WI38 (cell line): ENCODE measurements at regions not wholly inside any gene's neighbourhood (a gene's known extent, or its start where the extent isn't known, plus 50 kb on each side); places are given as distances from the start of the nearest gene placed in this dataset.
"Not testable (repeated sequence)": the region's sequence is repeated elsewhere in the genome, so short reads cannot be mapped to it uniquely, and the experiment has no call there.

Experiments
- H3K4me3 ChIP-seq: 2 replicates; pipeline ENCODE4 v1.5.1; 2011; ENCODE audit warnings: low read depth, mild to moderate bottlenecking, control low read depth, low read length
- TF ChIP-seq, protein P1 (sequence below): IDR thresholded peaks from 2 replicates; pipeline ENCODE4 v1.5.1; 2012; ENCODE audit warnings: low read depth, mild to moderate bottlenecking, control low read depth, low read length

DNA sequence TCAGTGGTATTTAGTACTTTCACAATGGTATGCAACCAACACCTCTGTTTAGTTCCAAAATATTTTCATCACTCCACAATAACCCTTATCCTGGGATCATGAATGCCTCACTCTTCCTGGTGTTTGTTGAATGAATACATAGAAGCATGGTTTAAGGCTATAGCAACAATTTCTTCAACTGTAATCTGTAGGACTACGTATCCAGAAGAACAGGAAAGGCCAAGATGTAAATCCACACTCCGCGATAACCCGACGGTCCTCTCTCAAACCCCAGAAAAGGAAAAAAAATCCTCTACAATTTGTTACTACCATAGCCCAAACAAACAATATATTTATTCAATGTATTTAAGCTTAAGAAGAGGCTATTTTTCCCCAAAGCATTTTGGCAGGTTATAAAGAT, 141.4 kb upstream of the SALL4 start:
- TF ChIP-seq, protein P1, sequence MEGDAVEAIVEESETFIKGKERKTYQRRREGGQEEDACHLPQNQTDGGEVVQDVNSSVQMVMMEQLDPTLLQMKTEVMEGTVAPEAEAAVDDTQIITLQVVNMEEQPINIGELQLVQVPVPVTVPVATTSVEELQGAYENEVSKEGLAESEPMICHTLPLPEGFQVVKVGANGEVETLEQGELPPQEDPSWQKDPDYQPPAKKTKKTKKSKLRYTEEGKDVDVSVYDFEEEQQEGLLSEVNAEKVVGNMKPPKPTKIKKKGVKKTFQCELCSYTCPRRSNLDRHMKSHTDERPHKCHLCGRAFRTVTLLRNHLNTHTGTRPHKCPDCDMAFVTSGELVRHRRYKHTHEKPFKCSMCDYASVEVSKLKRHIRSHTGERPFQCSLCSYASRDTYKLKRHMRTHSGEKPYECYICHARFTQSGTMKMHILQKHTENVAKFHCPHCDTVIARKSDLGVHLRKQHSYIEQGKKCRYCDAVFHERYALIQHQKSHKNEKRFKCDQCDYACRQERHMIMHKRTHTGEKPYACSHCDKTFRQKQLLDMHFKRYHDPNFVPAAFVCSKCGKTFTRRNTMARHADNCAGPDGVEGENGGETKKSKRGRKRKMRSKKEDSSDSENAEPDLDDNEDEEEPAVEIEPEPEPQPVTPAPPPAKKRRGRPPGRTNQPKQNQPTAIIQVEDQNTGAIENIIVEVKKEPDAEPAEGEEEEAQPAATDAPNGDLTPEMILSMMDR, result no peak
- no peak overlapping the region for H3K4me3 ChIP-seq

DNA sequence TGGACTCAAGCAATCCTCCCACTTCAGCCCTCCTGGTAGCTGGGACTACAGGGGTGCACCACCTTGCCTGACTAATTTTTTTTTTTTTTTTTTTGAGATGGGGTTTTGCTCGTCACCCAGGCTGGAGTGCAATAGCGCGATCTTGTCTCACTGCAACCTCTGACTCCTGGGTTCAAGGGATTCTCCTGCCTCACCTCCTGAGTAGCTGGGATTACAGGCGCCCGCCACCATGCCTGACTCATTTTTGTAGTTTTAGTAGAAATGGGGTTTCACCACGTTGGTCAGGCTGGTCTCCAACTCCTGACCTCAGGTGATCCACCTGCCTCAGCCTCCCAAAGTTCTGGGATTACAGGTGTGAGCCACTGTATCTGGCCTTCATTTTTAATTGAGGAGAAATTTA, 141.0 kb upstream of the SALL4 start:
- not testable (repeated sequence) for H3K4me3 ChIP-seq

DNA sequence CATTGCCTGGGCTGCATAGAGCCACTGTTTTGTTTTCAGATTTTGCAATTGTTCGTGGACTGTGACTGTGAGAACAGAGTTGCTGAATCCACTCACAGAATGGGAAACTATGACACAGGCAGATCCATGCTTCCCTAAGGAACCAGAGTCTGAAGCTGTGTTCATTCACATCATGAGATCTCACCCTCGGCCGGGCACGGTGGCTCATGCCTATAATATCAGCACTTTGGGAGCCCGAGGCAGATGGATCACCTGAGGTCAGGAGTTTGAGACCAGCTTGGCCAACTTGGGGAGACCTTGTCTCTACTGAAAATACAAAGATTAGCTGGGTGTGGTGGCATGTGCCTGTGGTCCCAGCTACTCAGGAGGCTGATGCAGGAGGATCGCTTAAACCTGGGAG, 139.2 kb upstream of the SALL4 start:
- TF ChIP-seq, protein P1, result no peak
- H3K4me3 ChIP-seq, result no peak overlapping the region

DNA sequence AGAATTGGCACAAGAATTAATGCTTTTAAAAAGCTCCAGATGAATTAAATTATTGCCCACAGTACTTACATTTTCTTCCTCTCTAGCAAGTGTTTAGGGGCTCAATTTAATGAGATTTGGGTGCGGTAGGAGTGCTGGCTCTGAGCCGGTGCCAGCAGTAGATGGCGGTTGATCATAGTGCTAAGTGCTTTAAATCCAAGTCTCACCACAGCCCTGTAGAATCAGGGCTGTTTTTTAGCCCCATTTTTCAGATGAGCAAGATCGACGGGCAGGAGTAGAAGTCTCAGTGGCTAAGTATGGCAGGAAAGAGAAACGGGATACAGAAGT, 136.9 kb upstream of the SALL4 start:
- TF ChIP-seq, protein P1, result no peak
- no peak overlapping the region for H3K4me3 ChIP-seq

DNA sequence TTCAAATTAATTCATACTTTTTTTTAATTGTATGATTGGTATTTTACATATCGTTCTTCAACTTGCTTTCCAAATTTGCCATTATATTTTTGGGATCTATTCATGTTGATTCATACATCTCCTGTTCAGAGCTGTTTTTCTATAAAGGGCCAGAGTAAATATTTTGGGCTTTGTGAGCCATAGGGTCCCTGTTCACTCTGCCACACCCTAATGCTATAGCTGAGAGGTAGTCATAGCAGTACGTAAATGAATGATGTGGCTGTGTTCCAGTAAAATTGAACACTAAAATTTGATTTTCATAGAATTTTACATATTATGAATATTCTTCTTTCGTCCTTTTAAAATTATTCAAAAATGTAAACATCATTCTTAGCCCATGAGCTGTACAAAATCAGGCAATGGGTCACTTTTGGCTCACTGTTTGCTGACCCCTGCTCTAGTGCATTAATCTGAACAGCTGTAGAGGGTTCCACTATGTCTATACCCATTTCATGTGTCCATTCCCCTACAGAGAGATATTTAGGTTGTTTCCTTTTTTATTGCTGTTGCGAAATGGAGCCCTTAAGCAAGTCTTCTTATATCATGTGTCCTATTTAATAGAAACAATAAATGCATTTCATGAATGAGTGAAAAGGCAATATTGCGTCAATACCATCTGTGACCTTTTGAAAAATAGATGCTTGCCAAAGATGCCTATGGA, 136.4 kb upstream of the SALL4 start:
- TF ChIP-seq, protein P1, result no peak
- no peak overlapping the region for H3K4me3 ChIP-seq

DNA sequence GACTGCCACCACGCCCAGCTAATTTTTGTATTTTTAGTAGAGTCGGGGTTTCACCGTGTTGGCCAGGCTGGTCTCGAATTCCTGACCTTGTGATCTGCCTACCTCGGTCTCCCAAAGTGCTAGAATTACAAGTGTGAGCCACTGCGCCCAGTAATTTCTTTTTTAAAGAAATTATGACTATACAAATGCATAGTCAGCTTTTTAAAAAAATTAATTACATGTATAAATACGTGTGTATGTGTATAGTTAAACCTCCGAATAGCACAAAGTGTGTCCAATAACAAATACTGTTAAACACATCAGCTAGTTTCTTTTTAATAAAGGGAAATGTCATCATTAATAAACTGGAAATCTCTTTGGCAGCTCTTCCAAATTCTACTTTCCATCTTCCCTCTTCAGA, 135.5 kb upstream of the SALL4 start:
- no peak overlapping the region for H3K4me3 ChIP-seq
- TF ChIP-seq, protein P1, result no peak

DNA sequence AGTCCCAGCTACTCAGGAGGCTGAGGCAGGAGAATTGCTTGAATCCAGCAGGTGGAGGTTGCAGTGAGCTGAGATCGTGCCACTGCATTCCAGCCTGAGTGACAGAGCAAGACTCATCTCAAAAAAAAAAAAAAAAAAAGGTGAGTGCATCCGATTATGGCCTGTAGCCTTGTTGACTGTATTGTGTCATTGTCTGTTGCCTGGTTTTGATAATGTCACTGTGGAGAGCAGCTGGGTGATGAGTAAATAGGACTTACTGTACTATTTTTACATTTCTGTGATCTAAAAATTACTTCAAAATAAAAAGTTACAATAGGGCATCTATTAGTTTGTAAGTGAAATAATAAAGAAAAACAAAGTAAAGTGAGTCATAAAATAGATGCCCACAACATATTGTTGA, 134.1 kb upstream of the SALL4 start:
- TF ChIP-seq, protein P1, result no peak
- no peak overlapping the region for H3K4me3 ChIP-seq

DNA sequence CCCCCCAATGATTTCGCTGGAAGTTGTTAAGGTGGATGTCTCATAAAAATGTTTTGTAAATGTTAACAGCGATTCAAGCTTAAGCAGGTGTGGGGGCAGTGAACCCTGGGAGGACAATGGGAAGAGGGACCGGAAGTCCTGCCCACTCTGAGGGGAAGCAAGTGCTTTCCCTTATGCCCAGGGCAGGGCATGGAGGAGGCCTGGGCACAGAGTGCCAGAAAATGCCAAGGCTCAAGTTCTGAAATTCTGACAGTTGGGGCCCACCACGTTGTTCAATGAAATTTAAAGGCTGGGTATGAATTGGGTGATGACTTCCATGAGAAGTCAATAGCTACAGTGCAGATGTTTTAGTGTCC, 132.7 kb upstream of the SALL4 start:
- H3K4me3 ChIP-seq, result no peak overlapping the region
- TF ChIP-seq, protein P1, result no peak
